Psoas muscle (tissue), 7 donors: ENCODE measurements at regions not wholly inside any gene's neighbourhood (a gene's known extent, or its start where the extent isn't known, plus 50 kb on each side); places are given as distances from the start of the nearest gene placed in this dataset.

Experiments used
- ATAC-seq, 4 donors: fragments of 200-7000 bp; cut with Tn5 transposase; one replicate each; pipeline ENCODE4 v1.9.1; 2020; ENCODE audit warnings: moderate library complexity in 3 of 4, mild to moderate bottlenecking in 2 of 4
- DNase-seq, 2 donors: peaks; one replicate each; pipeline ENCODE4 v3.0.0-alpha.2; 2020
- H3K27ac ChIP-seq: fragments of 200-600 bp; one replicate; pipeline ENCODE4 v1.8.0; 2022
- H3K27me3 ChIP-seq, 3 donors: fragments of 200-600 bp in 1 of 3; one replicate each; pipeline versions ENCODE4 v1.6.1 to v1.8.0; 2013 to 2022; ENCODE audit warnings: low read length in 2 of 3, mild to moderate bottlenecking in 2 of 3, moderate library complexity in 1 of 3; ENCODE audit not compliant: insufficient read depth in 3 of 3
- H3K36me3 ChIP-seq, 2 donors: fragments of 200-600 bp in 1 of 2; one replicate each; pipeline versions ENCODE4 v1.6.1 to v1.8.0; 2013 to 2022; ENCODE audit warnings: low read depth in 1 of 2, mild to moderate bottlenecking in 1 of 2, moderate library complexity in 1 of 2; ENCODE audit not compliant: insufficient read depth in 1 of 2
- H3K4me1 ChIP-seq: fragments of 200-600 bp; one replicate; pipeline ENCODE4 v1.8.0; 2022
- H3K4me3 ChIP-seq: fragments of 200-600 bp; one replicate; pipeline ENCODE4 v1.8.0; 2022; ENCODE audit warnings: mild to moderate bottlenecking
- H3K9me3 ChIP-seq: fragments of 200-600 bp; one replicate; pipeline ENCODE4 v1.8.0; 2022
- WGBS, 3 donors: extraction: QIAGEN DNeasy Blood & Tissue Kit; methylation state at CpG; one replicate each; pipeline versions ENCODE4 v1.1.6 to v1.1.7; 2013; 5-methylcytosine and 5-hydroxymethylcytosine counted together
- intact Hi-C, 2 donors: fragments of 100-400 bp; cut with DNase I; formaldehyde crosslinking; loops; one replicate each; pipeline versions ENCODE4 v1.11.0 to v1.14.2; 2022
- TF ChIP-seq, protein P1 (sequence below): fragments of 200-600 bp; IDR thresholded peaks from one replicate; pipeline ENCODE4 v1.8.0; 2022; ENCODE audit warnings: antibody characterized with exemption
- donor health status: healthy with polysubstance abuse.
- donor health status: DM: no; HTN: no; CAD: no; lungs with moderate emphysema.
- donor health status: Bipolar disorder and iron deficiency.
- donor health status: healthy.
- donor health status: DM: yes; HTN: yes; CAD: no.
- donor health status: DM: no; HTN: no; CAD: no.
- donor health status: DM: yes; HTN: yes; CAD: no.

- Histone ChIP-seq H3K4me3 (no peak overlapping the region), H3K9me3 (no peaks in the 10 kb centered on the region), H3K4me1 (no peaks in the 10 kb centered on the region), H3K36me3 (no peaks in the 10 kb centered on the region), H3K27me3 (no peaks in the 10 kb centered on the region), H3K27ac (no peak overlapping the region)
- ATAC-seq = no peak
- no peak for DNase-seq
- intact Hi-C loops = loop anchor here in 1 of 2 donors (2.0 kb wide), 1 partner anchor 46 kb away; no protein-coding TSS in a partner anchor
- TF ChIP-seq, protein P1, sequence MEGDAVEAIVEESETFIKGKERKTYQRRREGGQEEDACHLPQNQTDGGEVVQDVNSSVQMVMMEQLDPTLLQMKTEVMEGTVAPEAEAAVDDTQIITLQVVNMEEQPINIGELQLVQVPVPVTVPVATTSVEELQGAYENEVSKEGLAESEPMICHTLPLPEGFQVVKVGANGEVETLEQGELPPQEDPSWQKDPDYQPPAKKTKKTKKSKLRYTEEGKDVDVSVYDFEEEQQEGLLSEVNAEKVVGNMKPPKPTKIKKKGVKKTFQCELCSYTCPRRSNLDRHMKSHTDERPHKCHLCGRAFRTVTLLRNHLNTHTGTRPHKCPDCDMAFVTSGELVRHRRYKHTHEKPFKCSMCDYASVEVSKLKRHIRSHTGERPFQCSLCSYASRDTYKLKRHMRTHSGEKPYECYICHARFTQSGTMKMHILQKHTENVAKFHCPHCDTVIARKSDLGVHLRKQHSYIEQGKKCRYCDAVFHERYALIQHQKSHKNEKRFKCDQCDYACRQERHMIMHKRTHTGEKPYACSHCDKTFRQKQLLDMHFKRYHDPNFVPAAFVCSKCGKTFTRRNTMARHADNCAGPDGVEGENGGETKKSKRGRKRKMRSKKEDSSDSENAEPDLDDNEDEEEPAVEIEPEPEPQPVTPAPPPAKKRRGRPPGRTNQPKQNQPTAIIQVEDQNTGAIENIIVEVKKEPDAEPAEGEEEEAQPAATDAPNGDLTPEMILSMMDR = no peak
These were observed 583.7 kb upstream of the USP15 start for GRCh38 chr12:61676520-61676919.

GRCh38 chr12:61687407-61687806 is 572.8 kb upstream of the USP15 start:
- ATAC-seq = no peak

GRCh38 chr12:61694214-61694613 is 566.0 kb upstream of the USP15 start:
- intact Hi-C loops = no loop called here
- Histone ChIP-seq H3K4me3 (no peak overlapping the region), H3K27ac (no peak overlapping the region), H3K4me1 (no peaks in the 10 kb centered on the region), H3K9me3 (peaks cover 10% of the 10 kb centered on the region), H3K27me3 (no peaks in the 10 kb centered on the region), H3K36me3 (no peaks in the 10 kb centered on the region)
- ATAC-seq = no peak
- TF ChIP-seq, protein P1 = no peak
- no peak for DNase-seq
- 38 to 39% (median 39%) methylated on average over 1 of the region's 1 CpG for WGBS, 3 donors

More at GRCh38 chr12:61687407-61687806, 572.8 kb upstream of the USP15 start:
- Histone ChIP-seq H3K4me1 (no peaks in the 10 kb centered on the region), H3K36me3 (no peaks in the 10 kb centered on the region), H3K27me3 (no peaks in the 10 kb centered on the region), H3K27ac (no peak overlapping the region), H3K9me3 (no peaks in the 10 kb centered on the region), H3K4me3 (no peak overlapping the region)
- WGBS, 3 donors = 65 to 68% (median 66%) methylated on average over 5 of the region's 5 CpGs
- intact Hi-C loops = no loop called here
- no peak for DNase-seq
- TF ChIP-seq, protein P1 = no peak

GRCh38 chr12:61701471-61701870 is 558.7 kb upstream of the USP15 start:
- intact Hi-C loops = no loop called here
- WGBS, 3 donors = 66 to 80% (median 67%) methylated on average over 3 of the region's 3 CpGs
- DNase-seq = no peak

GRCh38 chr12:61706783-61707182 is 553.4 kb upstream of the USP15 start:
- DNase-seq = no peak
- WGBS, 3 donors = 92 to 97% (median 97%) methylated on average over 1 of the region's 1 CpG
- Histone ChIP-seq H3K4me3 (no peak overlapping the region), H3K4me1 (no peaks in the 10 kb centered on the region), H3K9me3 (no peaks in the 10 kb centered on the region), H3K27ac (no peak overlapping the region), H3K27me3 (no peaks in the 10 kb centered on the region), H3K36me3 (no peaks in the 10 kb centered on the region)
- ATAC-seq = no peak
- intact Hi-C loops = no loop called here
- TF ChIP-seq, protein P1 = no peak

More at GRCh38 chr12:61701471-61701870, 558.7 kb upstream of the USP15 start:
- Histone ChIP-seq H3K36me3 (no peaks in the 10 kb centered on the region), H3K9me3 (peaks cover 9% of the 10 kb centered on the region), H3K27ac (no peak overlapping the region), H3K4me3 (no peak overlapping the region), H3K4me1 (no peaks in the 10 kb centered on the region), H3K27me3 (no peaks in the 10 kb centered on the region)
- TF ChIP-seq, protein P1 = no peak
- no peak for ATAC-seq
